ENCODE measurements at regions not wholly inside any gene's neighbourhood (a gene's known extent, or its start where the extent isn't known, plus 50 kb on each side); places are given as distances from the start of the nearest gene placed in this dataset.

DNA sequence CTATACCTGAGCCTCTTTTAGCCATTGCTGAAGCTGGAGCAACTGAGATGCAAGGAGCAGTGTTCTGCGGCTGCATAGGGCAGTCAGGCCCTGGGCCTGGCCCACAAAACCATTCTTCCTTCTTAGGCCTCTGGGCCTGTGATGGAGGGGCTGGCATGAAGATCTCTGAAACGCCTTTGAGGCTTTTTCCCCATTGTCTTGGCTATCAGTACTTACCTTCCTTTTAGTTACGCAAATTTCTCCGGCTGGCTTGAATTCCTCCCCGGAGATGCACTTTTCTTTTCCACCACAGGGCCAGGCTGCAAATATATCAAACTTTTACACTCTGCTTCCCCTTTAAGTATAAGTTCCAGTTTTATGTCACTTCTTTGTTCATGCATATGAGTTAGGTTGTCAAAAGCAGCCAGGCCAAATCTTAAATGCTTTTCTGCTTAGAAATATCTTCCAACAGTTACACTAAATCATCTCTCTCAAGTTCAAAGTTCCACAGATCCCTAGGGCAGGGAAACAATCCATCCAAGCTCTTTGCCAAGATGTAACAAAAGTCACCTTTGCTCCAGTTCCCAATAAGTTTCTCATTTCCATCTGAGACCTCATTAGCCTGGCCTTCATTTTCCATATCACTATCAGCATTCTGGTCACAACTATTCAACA is 194.4 kb upstream of the PCDH7 start:
- no peak overlapping the region for H3K27ac ChIP-seq (ENCODE audit: low read length)
- H3K79me2 ChIP-seq (replicated peaks; ENCODE audit: insufficient read depth, low read length) = no peaks in the 10 kb centered on the region
- H3K4me3 ChIP-seq (ENCODE audit: low read length) = no peak overlapping the region
- no peaks in the 10 kb centered on the region for H3K9me2 ChIP-seq (ENCODE audit: insufficient read depth, low read length)
- no peaks in the 10 kb centered on the region for H4K20me1 ChIP-seq (ENCODE audit: insufficient read depth)
- H3F3A ChIP-seq (ENCODE audit: insufficient read depth, low read length, poor library complexity, severe bottlenecking) = no peaks in the 10 kb centered on the region
- H3K9me3 ChIP-seq (ENCODE audit: low read length) = no peaks in the 10 kb centered on the region
- H3K36me3 ChIP-seq (ENCODE audit: insufficient read depth, low read length) = no peaks in the 10 kb centered on the region
- no peaks in the 10 kb centered on the region for H3K27me3 ChIP-seq (ENCODE audit: insufficient read depth, low read depth, low read length)
- H2AFZ ChIP-seq (ENCODE audit: low read depth, low read length) = no peak overlapping the region
- TF ChIP-seq POLR2AphosphoS5 (IDR thresholded peaks at IDR 0.05) (no peak), SMC3 (conservative IDR thresholded peaks at IDR 0.05; ENCODE audit: poor library complexity) (no peak), RAD21 (conservative IDR thresholded peaks at IDR 0.05) (no peak), EZH2 (IDR thresholded peaks at IDR 0.05; ENCODE audit: borderline replicate concordance, insufficient read depth, low read length, poor library complexity, severe bottlenecking) (no peak), MXI1 (conservative IDR thresholded peaks at IDR 0.05; ENCODE audit: poor library complexity, severe bottlenecking) (no peak), EP300 (conservative IDR thresholded peaks at IDR 0.05; ENCODE audit: poor library complexity, severe bottlenecking) (no peak), TAF1 (IDR thresholded peaks at IDR 0.05; ENCODE audit: low read depth) (no peak)
- TF ChIP-seq, protein P1, sequence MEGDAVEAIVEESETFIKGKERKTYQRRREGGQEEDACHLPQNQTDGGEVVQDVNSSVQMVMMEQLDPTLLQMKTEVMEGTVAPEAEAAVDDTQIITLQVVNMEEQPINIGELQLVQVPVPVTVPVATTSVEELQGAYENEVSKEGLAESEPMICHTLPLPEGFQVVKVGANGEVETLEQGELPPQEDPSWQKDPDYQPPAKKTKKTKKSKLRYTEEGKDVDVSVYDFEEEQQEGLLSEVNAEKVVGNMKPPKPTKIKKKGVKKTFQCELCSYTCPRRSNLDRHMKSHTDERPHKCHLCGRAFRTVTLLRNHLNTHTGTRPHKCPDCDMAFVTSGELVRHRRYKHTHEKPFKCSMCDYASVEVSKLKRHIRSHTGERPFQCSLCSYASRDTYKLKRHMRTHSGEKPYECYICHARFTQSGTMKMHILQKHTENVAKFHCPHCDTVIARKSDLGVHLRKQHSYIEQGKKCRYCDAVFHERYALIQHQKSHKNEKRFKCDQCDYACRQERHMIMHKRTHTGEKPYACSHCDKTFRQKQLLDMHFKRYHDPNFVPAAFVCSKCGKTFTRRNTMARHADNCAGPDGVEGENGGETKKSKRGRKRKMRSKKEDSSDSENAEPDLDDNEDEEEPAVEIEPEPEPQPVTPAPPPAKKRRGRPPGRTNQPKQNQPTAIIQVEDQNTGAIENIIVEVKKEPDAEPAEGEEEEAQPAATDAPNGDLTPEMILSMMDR (IDR thresholded peaks at IDR 0.05; ENCODE audit: poor library complexity, severe bottlenecking) = no peak
- TF ChIP-seq, protein P2, sequence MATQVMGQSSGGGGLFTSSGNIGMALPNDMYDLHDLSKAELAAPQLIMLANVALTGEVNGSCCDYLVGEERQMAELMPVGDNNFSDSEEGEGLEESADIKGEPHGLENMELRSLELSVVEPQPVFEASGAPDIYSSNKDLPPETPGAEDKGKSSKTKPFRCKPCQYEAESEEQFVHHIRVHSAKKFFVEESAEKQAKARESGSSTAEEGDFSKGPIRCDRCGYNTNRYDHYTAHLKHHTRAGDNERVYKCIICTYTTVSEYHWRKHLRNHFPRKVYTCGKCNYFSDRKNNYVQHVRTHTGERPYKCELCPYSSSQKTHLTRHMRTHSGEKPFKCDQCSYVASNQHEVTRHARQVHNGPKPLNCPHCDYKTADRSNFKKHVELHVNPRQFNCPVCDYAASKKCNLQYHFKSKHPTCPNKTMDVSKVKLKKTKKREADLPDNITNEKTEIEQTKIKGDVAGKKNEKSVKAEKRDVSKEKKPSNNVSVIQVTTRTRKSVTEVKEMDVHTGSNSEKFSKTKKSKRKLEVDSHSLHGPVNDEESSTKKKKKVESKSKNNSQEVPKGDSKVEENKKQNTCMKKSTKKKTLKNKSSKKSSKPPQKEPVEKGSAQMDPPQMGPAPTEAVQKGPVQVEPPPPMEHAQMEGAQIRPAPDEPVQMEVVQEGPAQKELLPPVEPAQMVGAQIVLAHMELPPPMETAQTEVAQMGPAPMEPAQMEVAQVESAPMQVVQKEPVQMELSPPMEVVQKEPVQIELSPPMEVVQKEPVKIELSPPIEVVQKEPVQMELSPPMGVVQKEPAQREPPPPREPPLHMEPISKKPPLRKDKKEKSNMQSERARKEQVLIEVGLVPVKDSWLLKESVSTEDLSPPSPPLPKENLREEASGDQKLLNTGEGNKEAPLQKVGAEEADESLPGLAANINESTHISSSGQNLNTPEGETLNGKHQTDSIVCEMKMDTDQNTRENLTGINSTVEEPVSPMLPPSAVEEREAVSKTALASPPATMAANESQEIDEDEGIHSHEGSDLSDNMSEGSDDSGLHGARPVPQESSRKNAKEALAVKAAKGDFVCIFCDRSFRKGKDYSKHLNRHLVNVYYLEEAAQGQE (IDR thresholded peaks at IDR 0.05; ENCODE audit: borderline replicate concordance) = no peak
- no peak overlapping the region for H3K9ac ChIP-seq (ENCODE audit: low read length)
- no peak overlapping the region for H3K4me2 ChIP-seq (ENCODE audit: low read length)

- Histone ChIP-seq H4K20me1 (ENCODE audit: insufficient read depth) (no peaks in the 10 kb centered on the region), H3K79me2 (replicated peaks; ENCODE audit: insufficient read depth, low read length) (no peaks in the 10 kb centered on the region), H3F3A (ENCODE audit: insufficient read depth, low read length, poor library complexity, severe bottlenecking) (no peaks in the 10 kb centered on the region), H3K4me3 (ENCODE audit: low read length) (no peak overlapping the region), H3K9me2 (ENCODE audit: insufficient read depth, low read length) (no peaks in the 10 kb centered on the region), H3K27me3 (ENCODE audit: insufficient read depth, low read depth, low read length) (no peaks in the 10 kb centered on the region), H3K27ac (ENCODE audit: low read length) (no peak overlapping the region), H2AFZ (ENCODE audit: low read depth, low read length) (no peak overlapping the region), H3K36me3 (ENCODE audit: insufficient read depth, low read length) (no peaks in the 10 kb centered on the region), H3K4me2 (ENCODE audit: low read length) (no peak overlapping the region), H3K9ac (ENCODE audit: low read length) (no peak overlapping the region), H3K9me3 (ENCODE audit: low read length) (no peaks in the 10 kb centered on the region)
- no peak for TF ChIP-seq SMC3 (conservative IDR thresholded peaks at IDR 0.05; ENCODE audit: poor library complexity)
- TF ChIP-seq, protein P2 (IDR thresholded peaks at IDR 0.05; ENCODE audit: borderline replicate concordance) = no peak
- TF ChIP-seq EZH2 (IDR thresholded peaks at IDR 0.05; ENCODE audit: borderline replicate concordance, insufficient read depth, low read length, poor library complexity, severe bottlenecking) = no peak
- TF ChIP-seq, protein P1 (IDR thresholded peaks at IDR 0.05; ENCODE audit: poor library complexity, severe bottlenecking) = no peak
- TF ChIP-seq POLR2AphosphoS5 (IDR thresholded peaks at IDR 0.05) = no peak
- TF ChIP-seq EP300 (conservative IDR thresholded peaks at IDR 0.05; ENCODE audit: poor library complexity, severe bottlenecking) = no peak
- no peak for TF ChIP-seq TAF1 (IDR thresholded peaks at IDR 0.05; ENCODE audit: low read depth)
Observed at GRCh38 chr4:30535255-30535654, 184.9 kb upstream of the PCDH7 start.

Data from neural cell (in vitro differentiated cells).